Cardiac fibroblast (primary cell): ENCODE measurements at regions not wholly inside any gene's neighbourhood (a gene's known extent, or its start where the extent isn't known, plus 50 kb on each side); places are given as distances from the start of the nearest gene placed in this dataset.

Experiments
- DNase-seq, 2 donors: peaks; one replicate each; pipeline versions ENCODE4 v3.0.0 to v3.0.0-alpha.2; 2010; ENCODE audit warnings: low read depth in 2 of 2
- H3K4me3 ChIP-seq, 2 donors: replicated peaks in 1 of 2; 1 replicate in 1 of 2; 2 replicates in 1 of 2; pipeline ENCODE4 v1.5.1; 2011; ENCODE audit warnings: low read depth in 2 of 2, low read length in 2 of 2, mild to moderate bottlenecking in 2 of 2, moderate library complexity in 1 of 2
- TF ChIP-seq, protein P1 (sequence below): IDR thresholded peaks from one replicate; pipeline ENCODE4 v1.5.1; 2011; ENCODE audit warnings: low read depth, mild to moderate bottlenecking, low read length, inconsistent platforms

DNA sequence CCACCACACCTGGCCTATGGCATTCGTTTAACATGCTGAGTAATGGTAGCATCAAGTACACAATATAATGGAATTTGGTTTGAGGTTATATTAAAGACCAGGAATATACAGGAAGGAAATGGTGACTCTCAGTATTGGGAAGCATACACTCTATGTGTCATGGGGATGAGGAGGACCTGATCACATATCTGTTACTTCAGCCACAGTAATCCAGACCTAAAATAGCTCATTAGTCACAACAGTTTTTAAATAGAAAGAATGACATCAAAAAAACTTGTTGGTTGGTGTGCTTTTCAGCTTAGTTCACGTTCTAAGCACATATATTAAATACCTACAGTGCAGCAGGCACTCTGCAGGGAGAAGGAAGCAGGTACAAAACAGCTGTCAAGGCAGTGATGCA, 52.5 kb upstream of the ATP2C1 start:
- no peak overlapping the region for H3K4me3 ChIP-seq
- TF ChIP-seq, protein P1, sequence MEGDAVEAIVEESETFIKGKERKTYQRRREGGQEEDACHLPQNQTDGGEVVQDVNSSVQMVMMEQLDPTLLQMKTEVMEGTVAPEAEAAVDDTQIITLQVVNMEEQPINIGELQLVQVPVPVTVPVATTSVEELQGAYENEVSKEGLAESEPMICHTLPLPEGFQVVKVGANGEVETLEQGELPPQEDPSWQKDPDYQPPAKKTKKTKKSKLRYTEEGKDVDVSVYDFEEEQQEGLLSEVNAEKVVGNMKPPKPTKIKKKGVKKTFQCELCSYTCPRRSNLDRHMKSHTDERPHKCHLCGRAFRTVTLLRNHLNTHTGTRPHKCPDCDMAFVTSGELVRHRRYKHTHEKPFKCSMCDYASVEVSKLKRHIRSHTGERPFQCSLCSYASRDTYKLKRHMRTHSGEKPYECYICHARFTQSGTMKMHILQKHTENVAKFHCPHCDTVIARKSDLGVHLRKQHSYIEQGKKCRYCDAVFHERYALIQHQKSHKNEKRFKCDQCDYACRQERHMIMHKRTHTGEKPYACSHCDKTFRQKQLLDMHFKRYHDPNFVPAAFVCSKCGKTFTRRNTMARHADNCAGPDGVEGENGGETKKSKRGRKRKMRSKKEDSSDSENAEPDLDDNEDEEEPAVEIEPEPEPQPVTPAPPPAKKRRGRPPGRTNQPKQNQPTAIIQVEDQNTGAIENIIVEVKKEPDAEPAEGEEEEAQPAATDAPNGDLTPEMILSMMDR: no peak
- DNase-seq: peak in 1 of 2 donors; percentile 35

DNA sequence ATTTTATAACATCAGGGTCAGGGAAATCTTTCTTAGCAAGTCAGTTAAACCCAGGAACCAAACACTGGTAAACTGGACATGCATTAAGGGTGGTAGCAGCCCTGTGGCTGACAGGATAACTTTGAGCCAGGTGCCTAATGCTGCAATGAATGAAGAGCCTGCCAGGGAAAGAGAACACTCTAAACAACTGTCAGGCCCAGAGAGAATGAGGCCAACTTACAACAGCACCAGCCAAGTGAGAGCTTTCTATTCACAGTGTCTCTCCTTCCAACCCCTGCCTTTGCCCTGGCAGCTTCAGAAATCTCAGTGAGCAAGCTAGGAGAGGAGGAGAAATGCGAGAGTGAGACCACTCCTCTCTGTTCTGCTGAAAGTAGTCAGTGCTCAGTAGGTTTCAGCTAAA, 50.4 kb upstream of the ATP2C1 start:
- no peak overlapping the region for H3K4me3 ChIP-seq
- no peak for DNase-seq
- TF ChIP-seq, protein P1: no peak
